ENCODE measurements at regions not wholly inside any gene's neighbourhood (a gene's known extent, or its start where the extent isn't known, plus 50 kb on each side); places are given as distances from the start of the nearest gene placed in this dataset.
"Not testable (repeated sequence)": the region's sequence is repeated elsewhere in the genome, so short reads cannot be mapped to it uniquely, and the experiment has no call there.

- TF ChIP-seq POLR2AphosphoS5 (IDR thresholded peaks at IDR 0.05); CTCF (IDR thresholded peaks at IDR 0.05 in 8 of 11, conservative IDR thresholded peaks at IDR 0.05 in 3 of 11); POLR2A (IDR thresholded peaks at IDR 0.05): not testable (repeated sequence)
These were observed 300.7 kb upstream of the MAGEB16 start for GRCh38 chrX:35497453-35497852.
